Trophoblast cell (in vitro differentiated cells and primary cell): ENCODE measurements at regions not wholly inside any gene's neighbourhood (a gene's known extent, or its start where the extent isn't known, plus 50 kb on each side); places are given as distances from the start of the nearest gene placed in this dataset.

Experiments used
- DNase-seq, 2 donors: peaks; one replicate each; pipeline ENCODE4 v3.0.0-alpha.2; 2016
- H2AFZ ChIP-seq: 2 replicates; pipeline ENCODE4 v1.6.1; 2013; ENCODE audit warnings: low read length, moderate library complexity, mild to moderate bottlenecking; ENCODE audit not compliant: insufficient read depth, poor library complexity
- H2AK5ac ChIP-seq: 2 replicates; pipeline ENCODE4 v1.6.1; 2013; ENCODE audit warnings: mild to moderate bottlenecking, low read length
- H2BK120ac ChIP-seq: 2 replicates; pipeline ENCODE4 v1.6.1; 2013; ENCODE audit warnings: low read length, mild to moderate bottlenecking, moderate library complexity; ENCODE audit not compliant: insufficient read depth, poor library complexity
- H2BK12ac ChIP-seq: 2 replicates; pipeline ENCODE4 v1.6.1; 2013; ENCODE audit warnings: mild to moderate bottlenecking, low read length, moderate library complexity
- H2BK5ac ChIP-seq: 2 replicates; pipeline ENCODE4 v1.6.1; 2013; ENCODE audit warnings: low read length, low read depth, moderate library complexity, mild to moderate bottlenecking; ENCODE audit not compliant: poor library complexity
- H3K14ac ChIP-seq: 2 replicates; pipeline ENCODE4 v1.6.1; 2013; ENCODE audit warnings: mild to moderate bottlenecking, low read length
- H3K18ac ChIP-seq: 2 replicates; pipeline ENCODE4 v1.6.1; 2013; ENCODE audit warnings: mild to moderate bottlenecking, low read length
- H3K23ac ChIP-seq: 2 replicates; pipeline ENCODE4 v1.6.1; 2013; ENCODE audit warnings: low read length
- H3K27ac ChIP-seq: 2 replicates; pipeline ENCODE4 v1.5.1; 2013; ENCODE audit warnings: low read depth, mild to moderate bottlenecking, inconsistent platforms, low read length, moderate library complexity
- H3K27me3 ChIP-seq: 2 replicates; pipeline ENCODE4 v1.6.1; 2013; ENCODE audit warnings: inconsistent platforms, mild to moderate bottlenecking, low read length, moderate library complexity; ENCODE audit not compliant: insufficient read depth
- H3K36me3 ChIP-seq, 2 experiments: 1 replicate in 1 of 2; 2 replicates in 1 of 2; pipeline ENCODE4 v1.6.1; 2013; ENCODE audit warnings: low read length in 2 of 2, mild to moderate bottlenecking in 2 of 2, moderate library complexity in 1 of 2; ENCODE audit not compliant: insufficient read depth in 2 of 2, control insufficient read depth in 1 of 2
- H3K4ac ChIP-seq: 2 replicates; pipeline ENCODE4 v1.6.1; 2013; ENCODE audit warnings: low read depth, mild to moderate bottlenecking, low read length, moderate library complexity
- H3K4me1 ChIP-seq, 2 experiments: 1 replicate in 1 of 2; 2 replicates in 1 of 2; pipeline ENCODE4 v1.6.1; 2013; ENCODE audit warnings: low read length in 2 of 2, mild to moderate bottlenecking in 2 of 2, moderate library complexity in 1 of 2; ENCODE audit not compliant: insufficient read depth in 2 of 2, control insufficient read depth in 1 of 2
- H3K4me2 ChIP-seq: 2 replicates; pipeline ENCODE4 v1.6.1; 2013; ENCODE audit warnings: inconsistent platforms, mild to moderate bottlenecking, low read length, moderate library complexity
- H3K4me3 ChIP-seq: 2 replicates; pipeline ENCODE4 v1.5.1; 2013; ENCODE audit warnings: mild to moderate bottlenecking, low read depth, low read length, inconsistent platforms
- H3K79me1 ChIP-seq: one replicate; pipeline ENCODE4 v1.6.1; 2013; ENCODE audit warnings: low read length
- H3K79me2 ChIP-seq: 2 replicates; pipeline ENCODE4 v1.6.1; 2013; ENCODE audit warnings: low read length, mild to moderate bottlenecking; ENCODE audit not compliant: control insufficient read depth, insufficient read depth, poor library complexity
- H3K9ac ChIP-seq: 2 replicates; pipeline ENCODE4 v1.6.1; 2013; ENCODE audit warnings: mild to moderate bottlenecking, low read length
- H3K9me3 ChIP-seq: 2 replicates; pipeline ENCODE4 v1.6.1; 2013; ENCODE audit warnings: low read depth, mild to moderate bottlenecking, control low read depth, inconsistent platforms, low read length; ENCODE audit not compliant: insufficient read depth
- H4K12ac ChIP-seq: 2 replicates; pipeline ENCODE4 v1.6.1; 2013; ENCODE audit warnings: low read depth, mild to moderate bottlenecking, low read length, moderate library complexity
- H4K8ac ChIP-seq: 2 replicates; pipeline ENCODE4 v1.6.1; 2013; ENCODE audit warnings: low read depth, mild to moderate bottlenecking, low read length, moderate library complexity
- H4K91ac ChIP-seq: one replicate; pipeline ENCODE4 v1.6.1; 2013; ENCODE audit warnings: low read depth, mild to moderate bottlenecking, low read length, moderate library complexity
- WGBS: extraction: QIAGEN DNeasy Blood & Tissue Kit; methylation state at CpG from one replicate; pipeline ENCODE4 v1.1.7; 2013; ENCODE audit warnings: missing lambda C conversion rate; ENCODE audit not compliant: insufficient read length, insufficient coverage; ENCODE audit errors: extremely low coverage; 5-methylcytosine and 5-hydroxymethylcytosine counted together

DNA sequence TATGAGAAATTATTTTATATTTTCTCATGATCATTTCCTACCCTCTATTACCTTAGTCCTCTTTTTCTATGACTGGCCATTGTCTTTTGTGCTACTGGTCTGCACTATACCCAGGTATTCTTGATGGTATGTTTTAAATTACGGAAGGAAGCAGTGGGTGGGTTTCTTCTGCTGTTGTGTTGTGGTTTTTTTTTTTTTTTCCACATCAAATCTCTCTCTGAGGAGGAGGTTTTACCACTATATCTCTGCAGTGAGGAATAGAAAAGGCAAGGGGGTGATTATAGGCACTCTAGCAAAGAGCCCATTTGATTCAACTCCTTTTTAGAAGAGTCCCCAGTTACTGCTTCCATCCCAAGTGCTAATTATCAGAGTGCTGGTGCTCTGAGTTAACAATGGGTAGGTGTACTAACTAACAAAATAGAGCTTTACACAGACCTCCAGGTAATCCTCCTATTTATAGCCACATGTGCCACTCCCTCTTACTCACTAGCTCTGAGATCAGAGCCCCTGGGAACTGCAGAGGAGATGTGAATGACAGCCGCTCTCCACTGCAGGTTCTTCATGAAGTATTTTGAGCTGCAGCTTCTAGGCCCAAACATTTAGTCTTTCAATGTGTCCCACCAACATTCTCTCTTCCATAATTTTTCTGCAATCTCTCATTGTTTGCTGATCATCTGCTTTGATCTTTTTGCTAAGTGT, 301.6 kb upstream of the GULP1 start:
- Histone ChIP-seq H4K8ac (no peak overlapping the region), H2AK5ac (no peak overlapping the region), H3K9ac (no peak overlapping the region), H3K18ac (no peak overlapping the region), H3K4me1 (peaks cover 3 to 10% of the 10 kb centered on the region in 2 experiments), H3K27ac (no peak overlapping the region), H3K27me3 (no peaks in the 10 kb centered on the region), H3K79me2 (no peaks in the 10 kb centered on the region), H2BK12ac (no peak overlapping the region), H3K14ac (no peak overlapping the region), H4K91ac (no peak overlapping the region), H3K36me3 (no peaks in the 10 kb centered on the region), H2AFZ (no peak overlapping the region), H3K4me3 (no peak overlapping the region), H3K4ac (no peak overlapping the region), H2BK5ac (no peak overlapping the region), H3K79me1 (no peaks in the 10 kb centered on the region), H2BK120ac (no peak overlapping the region), H3K9me3 (peaks cover 1% of the 10 kb centered on the region), H3K4me2 (no peak overlapping the region), H4K12ac (no peak overlapping the region), H3K23ac (no peak overlapping the region)
- WGBS, result no CpG with 5 or more reads among the region's 2 CpGs
- no peak for DNase-seq

DNA sequence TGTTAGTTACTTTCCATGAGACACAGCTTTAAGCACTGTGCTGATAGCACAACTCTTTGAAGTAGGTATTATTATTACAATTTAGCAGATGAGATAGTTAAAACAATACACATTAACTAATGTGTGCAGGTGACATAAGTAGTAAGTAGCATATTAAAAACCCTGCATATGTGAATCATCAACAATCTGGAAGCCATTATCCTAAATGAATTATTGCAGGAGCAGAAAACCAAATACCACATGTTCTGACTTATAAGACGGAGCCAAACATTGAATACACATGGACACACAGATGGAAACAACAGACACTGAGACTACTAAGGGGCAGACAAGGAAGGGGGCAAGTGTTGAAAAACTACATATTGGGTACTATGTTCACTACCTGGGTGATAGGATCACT, 300.3 kb upstream of the GULP1 start:
- Histone ChIP-seq H2BK12ac (no peak overlapping the region), H3K79me1 (no peaks in the 10 kb centered on the region), H3K18ac (no peak overlapping the region), H4K12ac (no peak overlapping the region), H3K23ac (no peak overlapping the region), H3K79me2 (no peaks in the 10 kb centered on the region), H3K4ac (no peak overlapping the region), H2AFZ (no peak overlapping the region), H2BK5ac (no peak overlapping the region), H3K27ac (no peak overlapping the region), H4K91ac (no peak overlapping the region), H2AK5ac (no peak overlapping the region), H3K36me3 (no peaks in the 10 kb centered on the region), H3K4me3 (no peak overlapping the region), H3K9me3 (peaks cover 1% of the 10 kb centered on the region), H4K8ac (no peak overlapping the region), H2BK120ac (no peak overlapping the region), H3K14ac (no peak overlapping the region), H3K4me1 (peaks cover 3 to 7% of the 10 kb centered on the region in 2 experiments), H3K4me2 (no peak overlapping the region), H3K27me3 (no peaks in the 10 kb centered on the region), H3K9ac (no peak overlapping the region)
- DNase-seq, result no peak
- no CpG with 5 or more reads among the region's 1 CpG for WGBS

DNA sequence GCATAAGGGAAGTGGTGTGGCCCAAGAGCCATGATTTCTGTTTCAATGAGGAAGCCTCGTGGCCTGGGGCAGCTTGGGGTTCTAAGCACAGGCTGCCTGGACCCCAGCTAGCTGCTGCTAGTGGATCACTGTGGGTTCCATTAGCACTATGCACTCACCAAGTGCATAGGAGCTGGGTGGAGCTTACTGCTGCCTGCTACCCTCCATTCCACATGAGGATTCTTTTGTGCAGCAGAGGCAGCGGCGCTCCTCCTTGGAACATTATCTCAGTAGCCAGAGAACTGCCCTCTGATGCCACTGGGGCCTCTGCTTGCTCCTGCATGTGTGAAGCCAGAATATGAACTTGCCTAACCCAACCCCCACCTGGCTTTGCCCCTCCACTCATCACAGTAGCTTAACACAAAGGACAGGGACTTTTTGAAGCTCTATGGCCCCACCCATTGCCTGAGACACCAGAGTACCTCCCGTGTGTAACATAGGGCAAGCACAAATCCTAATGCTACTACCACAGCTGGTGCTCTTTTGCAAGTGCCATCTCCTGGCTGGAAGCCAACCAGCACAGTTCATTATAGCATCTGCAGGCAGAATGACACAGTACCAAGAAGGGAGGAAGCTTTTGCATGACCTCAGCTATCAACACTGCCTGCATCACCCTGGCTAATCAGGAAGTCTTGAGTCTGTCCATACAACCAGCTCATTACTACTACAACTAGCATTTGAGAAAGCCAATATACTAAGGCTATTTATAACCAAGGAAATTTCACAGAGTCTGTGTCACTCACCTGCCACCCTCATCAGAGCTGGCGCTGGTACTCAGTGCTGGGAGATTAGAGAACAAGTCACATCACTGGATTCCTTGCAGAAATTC, 297.0 kb upstream of the GULP1 start:
- Histone ChIP-seq H4K8ac (no peak overlapping the region), H2AFZ (no peak overlapping the region), H3K79me2 (no peaks in the 10 kb centered on the region), H3K27me3 (no peaks in the 10 kb centered on the region), H4K91ac (no peak overlapping the region), H3K27ac (no peak overlapping the region), H3K23ac (no peak overlapping the region), H3K9me3 (peaks cover 1% of the 10 kb centered on the region), H3K79me1 (no peaks in the 10 kb centered on the region), H2BK12ac (no peak overlapping the region), H3K4me2 (no peak overlapping the region), H2BK120ac (no peak overlapping the region), H4K12ac (no peak overlapping the region), H3K18ac (no peak overlapping the region), H3K4me3 (no peak overlapping the region), H3K36me3 (no peaks in the 10 kb centered on the region), H2BK5ac (no peak overlapping the region), H3K4me1 (peaks cover 0 to 4% of the 10 kb centered on the region in 2 experiments), H2AK5ac (no peak overlapping the region), H3K4ac (no peak overlapping the region), H3K9ac (peak overlapping the region; percentile 18), H3K14ac (no peak overlapping the region)
- DNase-seq, result peak; percentile 74 to 75
- WGBS, result no CpG with 5 or more reads among the region's 5 CpGs

DNA sequence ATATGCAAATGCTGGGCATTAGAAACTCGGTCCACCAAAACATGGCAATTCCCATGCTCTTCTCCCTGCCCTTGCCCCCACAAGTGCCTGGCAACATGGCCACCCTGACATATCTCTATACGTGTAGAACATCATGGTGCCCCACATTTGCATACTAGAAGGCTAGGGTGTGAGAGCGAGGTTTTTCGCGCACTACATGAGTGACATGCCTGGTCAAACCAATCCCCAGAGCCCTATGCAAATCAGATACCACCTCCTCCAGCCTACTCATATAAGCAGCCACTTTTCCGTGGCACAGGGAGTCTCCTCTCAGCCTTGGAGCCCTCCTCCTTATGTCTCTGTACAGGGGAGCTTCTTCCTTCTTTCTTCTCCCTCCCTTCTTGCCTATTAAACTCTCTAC, 296.1 kb upstream of the GULP1 start:
- WGBS, result no CpG with 5 or more reads among the region's 6 CpGs
- no peak overlapping the region for H2BK12ac ChIP-seq

More for the DNA sequence above, 296.1 kb upstream of the GULP1 start:
- Histone ChIP-seq H4K12ac (no peak overlapping the region), H3K27ac (no peak overlapping the region), H3K27me3 (no peaks in the 10 kb centered on the region), H4K8ac (no peak overlapping the region), H3K4me1 (peaks cover 0 to 4% of the 10 kb centered on the region in 2 experiments), H3K23ac (no peak overlapping the region), H3K14ac (no peak overlapping the region), H3K36me3 (no peaks in the 10 kb centered on the region), H3K9me3 (peaks cover 1% of the 10 kb centered on the region), H2BK5ac (no peak overlapping the region), H2AK5ac (no peak overlapping the region), H3K79me1 (no peaks in the 10 kb centered on the region), H3K4me3 (peak overlapping the region; percentile 5), H3K18ac (no peak overlapping the region), H3K4me2 (no peak overlapping the region), H2AFZ (no peak overlapping the region), H3K79me2 (no peaks in the 10 kb centered on the region), H4K91ac (no peak overlapping the region), H3K4ac (no peak overlapping the region), H3K9ac (no peak overlapping the region), H2BK120ac (no peak overlapping the region)
- DNase-seq, result no peak
